Middle frontal gyrus (tissue), 1 donor: ENCODE measurements at regions not wholly inside any gene's neighbourhood (a gene's known extent, or its start where the extent isn't known, plus 50 kb on each side); places are given as distances from the start of the nearest gene placed in this dataset.

Experiments
- DNase-seq: peaks from one replicate; pipeline ENCODE4 v3.0.0-alpha.2; 2015; ENCODE audit warnings: low spot score; ENCODE audit errors: extremely low spot score

DNA sequence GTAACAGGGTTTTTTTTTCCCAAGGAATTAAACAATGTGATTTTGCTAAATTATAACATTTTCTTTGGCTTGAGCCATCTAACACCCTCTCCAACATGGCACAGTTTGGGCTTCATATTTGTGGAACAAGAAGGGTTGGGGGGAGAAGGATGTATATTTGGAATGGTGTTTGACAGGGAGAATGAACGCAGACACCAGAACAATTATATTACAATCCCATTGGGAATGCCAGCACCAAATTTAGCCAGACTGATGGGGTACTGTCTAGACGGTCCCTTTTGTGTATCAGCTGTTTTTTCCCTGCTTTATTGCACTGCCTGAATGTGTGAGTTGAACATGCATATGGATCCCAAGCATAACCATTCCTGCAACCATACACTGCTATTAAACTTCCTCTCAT, 130.9 kb upstream of the TMEM161B start:
- no peak for DNase-seq

DNA sequence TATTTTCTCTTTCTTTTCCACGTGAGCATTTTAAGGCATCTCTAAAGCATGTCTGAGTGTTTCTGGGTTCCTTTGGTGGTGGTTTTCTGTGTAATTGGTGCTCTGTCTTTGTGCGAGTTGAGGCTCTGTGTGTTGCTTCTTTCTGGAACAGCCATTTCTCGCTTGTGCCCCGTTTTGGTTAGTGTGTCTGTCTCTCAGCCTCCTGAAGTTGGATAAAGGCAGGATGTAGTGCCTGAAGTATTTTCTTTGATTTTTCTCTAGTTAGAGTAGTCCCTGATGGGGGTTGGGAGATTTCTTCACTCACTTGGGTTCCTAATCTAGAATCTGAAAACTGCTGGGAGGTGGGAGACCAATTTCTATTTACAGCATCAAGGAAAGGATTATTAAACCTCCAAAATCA, 129.7 kb upstream of the TMEM161B start:
- no peak for DNase-seq

DNA sequence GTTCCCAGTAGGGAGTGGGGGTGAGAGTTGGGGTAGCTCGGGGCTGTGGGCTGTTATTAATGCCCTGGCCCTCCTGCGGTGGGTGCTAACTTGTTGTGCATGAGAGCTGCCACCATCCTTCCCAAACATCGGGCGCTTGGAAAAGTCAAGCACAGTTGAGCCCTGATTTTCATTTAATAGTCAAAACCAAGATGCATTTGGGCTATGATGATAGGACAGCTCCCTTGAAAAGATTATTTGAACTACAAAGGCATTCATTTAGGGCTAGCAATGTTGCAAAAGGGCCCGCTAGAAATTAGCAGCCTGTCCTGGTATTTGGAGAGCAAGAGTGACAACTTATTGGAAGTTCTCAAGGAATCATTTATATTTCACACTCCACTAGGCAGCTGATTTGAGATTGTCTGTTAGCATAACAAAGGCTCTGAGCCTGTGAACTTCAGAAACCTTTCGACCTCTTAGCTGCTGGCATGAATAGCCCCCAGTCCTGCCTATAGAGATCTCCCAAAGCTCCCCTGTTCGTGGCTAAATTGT, 128.2 kb upstream of the TMEM161B start:
- DNase-seq = no peak

DNA sequence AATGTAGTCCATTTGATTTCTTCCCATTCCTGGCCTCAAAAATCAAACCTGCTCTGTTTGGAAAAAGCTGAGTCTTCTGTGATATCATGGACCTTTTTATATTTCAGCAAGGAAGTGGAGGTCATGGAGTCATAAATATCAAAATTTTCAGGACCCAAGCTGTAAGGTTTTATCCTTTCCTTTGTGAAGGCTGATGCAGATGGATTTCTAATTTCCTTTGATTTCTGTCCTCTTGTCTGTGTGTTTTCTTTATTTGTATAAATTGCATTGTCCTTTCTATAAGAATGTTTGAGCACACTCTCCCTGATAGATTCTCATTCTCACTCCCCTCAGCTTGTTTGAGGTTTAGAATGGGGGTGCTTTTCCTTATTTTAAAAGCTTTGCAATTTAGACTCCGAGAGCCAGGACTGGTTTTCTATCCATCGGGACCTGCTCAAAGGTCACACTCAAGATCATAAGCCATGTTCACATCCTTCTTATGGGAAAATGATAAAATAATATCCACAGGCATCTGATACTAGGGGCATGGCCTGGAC, 127.4 kb upstream of the TMEM161B start:
- DNase-seq = no peak

DNA sequence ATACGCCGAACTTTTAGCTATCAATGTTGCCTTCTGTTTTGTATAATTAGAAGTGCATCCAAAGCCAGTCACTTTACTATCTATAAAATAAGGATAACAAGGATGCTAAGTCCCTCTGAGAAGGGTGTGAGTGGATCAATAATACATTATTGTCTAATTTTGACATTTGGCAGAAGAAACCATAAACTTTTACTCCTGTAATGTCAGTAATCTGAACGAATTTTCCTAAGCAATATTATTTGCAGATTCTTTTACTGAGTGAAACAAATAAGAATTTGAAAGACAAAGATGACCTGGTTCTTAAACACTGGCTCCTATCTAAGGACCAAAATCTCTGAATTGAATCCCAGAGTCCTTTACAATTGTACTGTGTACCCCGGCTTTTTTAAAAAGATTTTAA, 126.6 kb upstream of the TMEM161B start:
- no peak for DNase-seq

DNA sequence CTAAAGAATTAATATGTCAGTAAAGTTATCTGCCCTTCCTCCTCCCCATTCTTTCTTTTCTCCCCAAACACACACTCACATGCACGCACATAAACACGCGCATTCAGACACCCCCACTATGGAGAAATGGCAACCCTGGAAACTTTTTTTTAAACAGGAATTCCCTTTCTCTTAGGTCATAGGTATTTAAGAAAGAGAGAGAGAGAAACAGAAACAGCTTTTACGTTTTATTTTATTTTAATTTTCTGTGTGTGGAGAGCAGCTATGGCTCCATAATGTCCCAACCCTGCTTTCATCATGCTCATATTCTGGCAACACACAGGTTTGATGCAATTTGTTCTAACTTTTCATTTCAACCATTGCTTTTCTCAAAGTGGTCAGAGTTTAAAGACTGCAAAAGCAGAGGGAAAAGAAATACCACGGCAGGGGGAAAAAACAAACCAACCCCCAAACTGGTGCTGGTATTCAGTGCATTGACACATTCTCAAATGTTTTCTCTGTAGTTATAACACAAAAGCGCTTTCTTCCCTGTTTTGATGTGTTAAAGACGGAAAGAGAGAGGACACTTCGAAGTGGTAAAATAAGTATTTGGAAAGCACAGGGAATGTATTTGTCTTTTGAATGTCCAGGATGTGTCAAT, 126.0 kb upstream of the TMEM161B start:
- no peak for DNase-seq

DNA sequence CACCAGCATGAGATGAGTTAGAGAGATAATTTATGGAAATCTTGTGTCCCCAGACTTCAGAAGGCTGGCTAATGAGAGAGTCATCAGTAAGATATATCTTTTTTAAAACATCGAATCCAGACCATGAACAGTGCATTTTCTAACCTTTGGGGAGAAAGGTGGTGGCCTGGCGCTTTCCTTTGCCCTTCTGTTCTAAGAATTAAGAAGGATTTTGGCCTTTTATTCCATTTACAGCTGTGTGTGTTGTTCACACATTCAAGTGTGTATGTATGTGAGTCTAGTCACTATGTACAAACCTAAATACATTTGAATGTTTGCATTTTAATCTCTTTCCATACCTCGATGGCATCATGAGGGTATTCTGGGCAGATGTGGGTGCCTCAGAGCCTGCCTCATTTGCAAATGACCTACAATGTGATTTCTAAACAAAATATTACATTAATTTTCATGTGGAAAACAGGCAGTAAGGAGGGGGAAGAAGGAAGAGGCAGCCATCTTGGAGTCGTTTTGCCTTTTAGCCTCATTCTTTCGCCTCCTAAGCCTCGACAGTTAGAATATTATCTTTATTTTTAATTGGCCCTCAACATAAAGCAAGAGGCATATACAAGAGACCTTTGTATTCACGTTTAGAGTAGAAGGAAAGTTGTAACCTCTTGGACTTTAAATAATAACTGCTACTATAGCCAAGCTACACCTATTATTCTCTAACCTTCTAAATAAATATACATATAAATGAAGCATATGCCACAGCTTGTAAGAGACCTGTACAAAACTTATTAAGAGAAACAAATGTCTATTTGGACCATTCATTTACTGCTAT, 125.3 kb upstream of the TMEM161B start:
- DNase-seq = no peak

DNA sequence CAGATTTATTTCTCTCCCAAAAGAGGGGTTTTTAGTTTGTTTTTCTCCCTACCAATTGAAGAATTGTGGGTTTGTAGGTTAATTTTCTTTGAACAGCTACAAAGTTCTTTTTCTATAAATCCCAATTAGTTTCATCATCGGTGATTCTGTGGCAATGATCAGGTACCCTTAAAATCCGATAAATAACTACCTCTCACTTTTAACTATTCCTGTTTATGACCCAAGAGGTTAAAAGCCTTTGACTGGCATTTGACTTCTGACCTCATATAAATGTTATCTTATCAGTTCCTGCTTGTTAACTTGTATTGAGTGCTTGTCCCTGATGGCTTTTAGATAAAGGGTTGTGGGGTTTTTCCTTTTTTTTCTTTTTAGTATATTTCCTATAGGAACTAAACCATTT, 124.4 kb upstream of the TMEM161B start:
- no peak for DNase-seq

DNA sequence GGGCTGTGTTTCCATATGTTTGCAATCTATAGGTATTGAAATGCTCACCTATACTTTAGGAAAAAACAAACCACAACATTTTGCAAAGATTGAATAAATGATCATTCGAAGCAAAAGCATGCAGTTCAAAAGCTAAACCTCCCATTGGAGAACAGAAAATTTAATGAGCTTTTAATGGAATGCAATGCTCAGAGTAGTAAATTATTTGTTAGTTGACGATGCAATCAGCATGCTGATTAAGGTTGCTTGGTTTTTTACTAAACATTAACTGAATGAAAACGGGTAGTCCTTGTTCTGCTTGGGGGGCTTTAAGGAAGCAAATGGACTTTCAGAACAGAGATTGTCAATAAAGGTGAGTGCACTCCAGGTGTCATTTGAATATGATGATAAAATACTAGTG, 123.3 kb upstream of the TMEM161B start:
- DNase-seq = no peak

DNA sequence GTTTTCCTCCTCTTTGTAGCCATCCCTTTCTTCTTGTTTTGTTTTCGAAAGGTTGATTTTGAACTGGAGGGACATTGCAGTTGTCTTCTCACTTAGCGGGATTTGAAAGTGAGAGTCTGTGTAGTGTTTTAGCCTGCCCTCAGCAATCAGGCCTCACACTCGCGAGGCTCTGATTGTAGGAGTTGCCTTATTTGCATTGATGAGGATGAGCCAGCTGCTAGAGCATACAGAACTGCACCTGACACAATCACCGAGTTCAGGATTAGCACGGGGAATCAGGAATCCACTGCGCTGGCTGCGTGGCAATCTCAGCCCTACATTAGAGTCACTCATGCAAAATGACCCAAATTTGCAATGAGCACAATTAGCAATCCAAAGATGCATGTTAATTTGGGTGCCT, 122.5 kb upstream of the TMEM161B start:
- no peak for DNase-seq

DNA sequence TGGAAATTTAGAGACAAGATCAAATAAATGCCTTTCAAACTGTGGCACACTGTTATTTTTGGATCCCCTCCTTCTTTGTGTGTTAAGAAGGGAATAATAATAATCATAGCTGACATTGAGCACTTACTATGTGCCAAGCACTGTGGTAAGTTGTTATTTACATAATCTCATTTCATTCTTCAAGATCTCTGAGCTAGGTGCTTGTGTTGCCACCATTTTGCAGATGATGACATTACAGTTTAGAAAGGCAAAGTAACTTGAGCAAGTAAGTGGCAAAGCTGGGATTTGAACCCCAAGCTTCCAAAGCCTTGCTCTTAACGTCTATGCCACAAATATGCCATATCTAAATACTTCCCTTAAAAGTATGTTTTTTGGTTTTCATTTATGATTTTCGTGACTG, 121.8 kb upstream of the TMEM161B start:
- DNase-seq = no peak

DNA sequence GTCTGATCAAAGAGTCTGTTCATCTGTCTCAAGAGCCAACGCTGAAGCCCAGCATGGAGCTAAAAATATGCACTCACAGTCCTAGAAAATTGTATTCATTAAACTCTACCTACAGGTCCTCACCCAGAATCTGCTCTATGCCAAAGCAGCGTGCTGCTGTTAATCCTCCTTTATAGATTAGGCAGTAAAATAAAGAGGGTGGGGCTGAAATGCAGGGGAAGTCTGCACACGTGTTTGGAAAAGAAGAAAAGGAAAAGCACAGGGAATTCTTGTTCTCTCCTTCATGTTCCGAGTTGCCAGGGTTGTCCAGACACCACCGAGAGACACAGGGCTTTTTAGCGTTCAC, 121.4 kb upstream of the TMEM161B start:
- no peak for DNase-seq

DNA sequence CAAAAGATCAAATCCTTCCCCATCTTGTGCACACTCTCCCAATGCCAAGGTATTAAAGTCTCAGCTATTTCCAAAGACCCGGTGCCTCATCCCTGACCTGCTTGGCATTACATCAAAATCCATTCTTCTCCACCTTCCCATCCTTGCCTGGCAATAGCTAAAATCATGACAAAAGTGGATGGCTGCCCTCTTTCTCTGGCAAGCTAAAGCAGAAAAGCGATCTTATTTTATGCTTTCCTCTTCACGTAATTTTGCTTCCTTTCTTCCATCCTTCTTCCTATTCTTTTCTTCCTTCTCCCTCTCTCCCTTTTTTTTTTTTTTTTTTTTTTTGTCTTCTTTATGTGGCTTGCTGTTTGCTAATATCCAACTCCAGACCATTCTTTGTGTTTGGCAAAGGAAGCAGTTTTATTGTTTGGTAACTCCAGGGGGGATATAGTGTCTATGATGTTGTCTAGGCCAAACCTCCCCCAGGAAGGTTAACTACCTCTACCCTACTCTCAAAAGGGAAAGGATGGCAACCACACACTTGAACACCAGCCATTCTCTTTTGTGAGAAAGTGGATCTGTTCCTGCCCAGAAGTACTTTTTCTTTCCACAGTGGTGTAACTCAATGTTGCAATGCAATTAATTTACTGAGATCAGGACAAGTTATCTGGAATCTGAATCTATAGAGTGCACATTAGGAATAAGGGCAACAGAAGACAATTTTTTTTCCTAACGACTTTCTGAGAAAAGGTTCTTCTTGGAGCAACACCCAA, 120.9 kb upstream of the TMEM161B start:
- DNase-seq = no peak

DNA sequence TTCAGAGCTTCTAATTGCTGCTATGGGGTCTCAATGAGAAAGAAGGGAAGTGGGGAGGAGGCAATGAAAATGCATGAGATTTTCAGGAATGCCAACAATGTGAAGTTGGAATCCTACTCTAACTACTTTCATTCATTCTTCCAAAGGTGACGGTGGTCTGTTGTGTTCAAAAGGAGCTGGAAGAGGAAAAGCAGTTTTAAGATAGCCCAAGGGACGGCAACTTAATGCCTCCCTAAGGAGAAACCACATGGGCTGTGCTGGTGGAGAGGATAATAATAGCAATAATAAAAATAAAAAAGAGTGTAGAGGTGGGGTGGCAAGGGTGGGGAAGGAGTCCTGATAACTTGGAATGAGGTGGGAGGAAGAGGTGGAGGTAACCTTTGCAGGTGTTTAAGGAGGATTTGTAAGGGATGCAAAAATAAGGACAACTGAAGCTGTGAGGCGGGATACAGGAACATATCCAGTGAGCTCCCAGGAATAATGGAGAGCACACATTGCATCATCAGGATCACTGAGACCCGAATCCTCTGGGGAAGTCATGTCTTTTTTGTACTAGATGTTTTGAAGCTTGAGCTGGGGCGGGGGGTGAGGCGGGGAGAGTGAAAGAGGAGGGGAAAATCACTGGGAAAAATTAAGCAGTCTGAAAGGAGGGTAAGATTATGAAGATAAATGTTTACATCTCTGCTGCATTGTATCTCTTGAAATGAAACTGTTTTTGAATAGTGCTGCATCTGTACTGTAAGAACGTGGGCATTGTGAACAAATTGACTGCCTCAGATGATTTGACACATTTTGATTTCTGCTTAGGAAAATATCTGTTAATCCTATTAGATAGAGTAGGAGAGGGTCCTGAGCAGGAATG, 120.1 kb upstream of the TMEM161B start:
- DNase-seq = no peak

DNA sequence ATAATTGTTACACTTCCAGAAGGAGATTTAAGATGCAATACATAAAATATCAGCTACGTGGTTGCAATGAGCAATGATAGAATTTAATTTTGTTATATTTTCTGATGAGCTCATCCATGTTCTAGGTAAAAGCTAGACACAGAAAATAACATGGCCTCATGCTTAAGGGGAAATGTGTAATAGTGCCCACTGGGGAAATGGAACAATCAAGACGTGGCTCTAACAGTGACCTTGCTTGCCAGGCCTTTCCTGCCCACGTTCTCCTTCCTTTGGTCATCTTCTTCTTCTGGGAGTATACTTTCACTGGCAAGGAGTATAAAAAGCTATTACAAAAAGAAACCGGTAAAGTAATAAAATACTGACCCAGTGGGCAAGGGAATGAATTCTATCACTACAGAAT, 116.2 kb upstream of the TMEM161B start:
- no peak for DNase-seq

DNA sequence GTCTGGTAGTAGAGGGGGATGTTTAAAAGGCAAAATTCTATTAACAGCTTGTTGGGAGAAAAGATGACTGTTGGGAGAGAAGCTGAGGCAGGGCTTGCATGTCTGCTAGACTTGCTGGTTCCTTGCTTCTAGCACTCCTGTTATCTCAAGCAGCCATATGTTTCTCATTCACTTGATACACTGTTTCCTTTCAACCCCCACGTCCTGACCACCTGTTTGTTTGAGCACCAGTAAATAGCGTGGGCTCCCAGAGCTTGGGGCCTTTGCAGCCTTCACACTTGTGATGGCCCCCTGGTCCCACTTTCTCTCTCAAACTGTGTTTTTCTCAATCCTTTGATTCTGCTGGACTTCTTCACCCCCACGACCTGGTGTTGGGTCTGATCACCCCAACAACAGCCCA, 111.7 kb upstream of the TMEM161B start:
- no peak for DNase-seq

DNA sequence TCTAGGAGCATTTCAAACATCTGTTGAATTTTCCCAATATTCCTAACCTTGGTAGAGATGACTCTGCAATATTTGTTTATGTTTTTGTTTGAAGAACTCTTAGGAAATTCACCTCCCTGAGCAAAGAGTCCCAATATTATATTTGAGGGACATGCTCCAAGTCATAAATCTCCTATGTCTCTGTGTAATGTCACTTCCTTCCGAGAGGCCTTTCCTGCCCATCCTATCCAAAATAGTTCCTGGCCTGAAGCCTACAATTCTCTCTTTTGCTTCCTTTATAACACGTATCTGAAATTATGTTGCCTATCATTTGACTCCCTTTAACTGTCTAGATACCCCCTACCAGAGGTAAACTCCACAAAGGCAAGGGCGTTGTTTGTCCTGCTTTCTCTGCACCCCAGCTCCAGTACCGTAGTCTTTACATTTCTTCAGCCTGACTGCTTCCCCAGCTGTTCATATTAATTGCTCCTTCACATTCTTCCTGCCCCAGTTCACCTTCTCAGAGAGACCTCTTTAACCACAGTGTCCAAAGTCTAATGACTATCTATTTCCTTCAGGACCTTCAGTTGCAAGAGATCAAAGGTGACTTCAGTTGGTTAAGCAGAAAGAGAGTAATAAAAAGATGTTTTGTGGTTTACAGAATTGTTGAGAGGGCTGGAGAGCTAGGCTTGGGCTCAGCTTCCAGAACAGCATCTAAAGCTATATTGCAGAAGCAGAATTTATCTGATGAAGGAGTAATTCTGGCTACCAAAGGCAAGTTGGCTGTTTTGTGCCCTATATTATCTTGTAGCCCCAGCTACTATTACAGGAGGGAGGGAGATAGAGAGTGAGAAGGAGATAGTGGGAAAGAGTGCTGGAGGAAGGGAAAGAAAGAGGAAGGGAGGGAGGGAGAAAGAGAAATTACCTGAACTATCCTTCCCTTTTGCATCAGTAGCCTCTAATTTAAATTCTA, 109.3 kb upstream of the TMEM161B start:
- no peak for DNase-seq

DNA sequence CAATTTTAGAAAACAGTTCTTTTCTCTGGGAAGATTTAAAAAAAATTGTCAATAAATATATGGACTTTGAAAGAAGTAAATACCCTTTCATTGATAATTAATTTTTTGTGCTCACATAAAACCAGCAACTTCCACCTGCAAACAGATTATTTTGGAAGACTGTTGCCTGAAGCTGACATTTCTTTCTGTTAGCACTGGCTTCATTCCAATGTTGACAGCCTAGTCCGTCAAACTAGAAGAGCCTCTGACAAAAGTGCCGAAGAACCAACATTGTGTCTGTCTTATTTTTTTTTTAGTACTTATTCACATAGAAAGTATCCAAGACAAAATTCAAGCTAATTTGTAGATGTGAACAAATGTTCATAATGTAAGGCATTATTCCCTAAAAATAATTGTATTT, 108.6 kb upstream of the TMEM161B start:
- DNase-seq = no peak

DNA sequence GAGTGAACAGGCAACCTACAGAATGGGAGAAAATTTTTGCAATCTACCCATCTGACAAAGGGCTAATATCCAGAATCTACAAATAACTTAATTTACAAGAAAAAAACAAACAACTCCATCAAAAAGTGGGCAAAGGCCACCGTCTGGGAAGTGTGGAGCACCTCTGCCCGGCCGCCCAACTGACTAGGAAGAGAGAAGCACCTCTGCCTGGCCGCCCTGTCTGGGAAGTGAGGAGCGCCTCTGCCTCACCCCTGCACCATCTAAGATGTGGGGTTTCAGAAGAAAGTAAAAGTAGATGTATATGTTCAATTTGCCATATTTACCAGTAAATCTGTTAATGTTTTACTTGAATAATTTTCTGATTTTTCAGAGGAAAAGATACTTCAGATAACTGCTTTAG, 108.1 kb upstream of the TMEM161B start:
- no peak for DNase-seq

DNA sequence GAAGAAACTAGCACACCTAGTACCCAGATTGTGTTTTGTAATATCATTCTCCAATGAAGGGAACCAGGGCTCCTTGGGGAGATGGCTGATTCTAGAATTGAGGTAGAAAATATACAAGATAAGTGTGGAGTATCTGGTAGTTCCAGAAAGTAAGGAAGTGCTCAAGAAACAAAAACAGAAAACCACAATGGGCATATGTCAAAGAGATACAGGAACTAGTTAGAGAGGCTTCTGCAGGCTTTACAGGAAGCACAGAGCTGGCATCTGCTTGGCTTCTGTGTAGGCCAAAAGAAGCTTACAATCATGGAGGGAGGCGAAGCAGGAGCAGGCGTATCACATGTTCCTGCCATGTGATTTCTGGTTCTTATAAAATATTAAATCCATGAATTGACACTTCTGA, 105.7 kb upstream of the TMEM161B start:
- DNase-seq = no peak
